Nephron progenitor cell (in vitro differentiated cells): ENCODE measurements at regions not wholly inside any gene's neighbourhood (a gene's known extent, or its start where the extent isn't known, plus 50 kb on each side); places are given as distances from the start of the nearest gene placed in this dataset.

Experiments used
- DNase-seq: peaks from one replicate; pipeline ENCODE4 v3.0.0; 2021
- H3K27ac Mint-ChIP-seq: 2 replicates; pipeline ENCODE4 v1.8.0; 2021; ENCODE audit warnings: mild to moderate bottlenecking, moderate library complexity, mixed read lengths
- H3K27me3 Mint-ChIP-seq: 2 replicates; pipeline ENCODE4 v1.8.0; 2021; ENCODE audit warnings: mild to moderate bottlenecking, low read depth, mixed read lengths; ENCODE audit not compliant: poor library complexity
- H3K36me3 Mint-ChIP-seq: 2 replicates; pipeline ENCODE4 v1.8.0; 2021; ENCODE audit warnings: low read depth, mixed read lengths
- H3K4me1 Mint-ChIP-seq: 2 replicates; pipeline ENCODE4 v1.8.0; 2021; ENCODE audit warnings: mixed read lengths
- H3K4me3 Mint-ChIP-seq: 2 replicates; pipeline ENCODE4 v1.8.0; 2021; ENCODE audit warnings: mild to moderate bottlenecking, moderate library complexity, mixed read lengths
- H3K9me3 Mint-ChIP-seq: 2 replicates; pipeline ENCODE4 v1.8.0; 2021; ENCODE audit warnings: mild to moderate bottlenecking, moderate library complexity, mixed read lengths
- TF ChIP-seq, protein P1 (sequence below): fragments of 200-600 bp; sonication (generic); IDR thresholded peaks from 2 replicates; pipeline ENCODE4 v1.5.0; 2021; ENCODE audit warnings: antibody characterized with exemption

GRCh38 chr15:25532269-25533140 lies 93.7 kb upstream of the UBE3A start:
- H3K27me3 Mint-ChIP-seq = peaks cover 19% of the 10 kb centered on the region
- no peak overlapping the region for H3K4me3 Mint-ChIP-seq
- TF ChIP-seq, protein P1, sequence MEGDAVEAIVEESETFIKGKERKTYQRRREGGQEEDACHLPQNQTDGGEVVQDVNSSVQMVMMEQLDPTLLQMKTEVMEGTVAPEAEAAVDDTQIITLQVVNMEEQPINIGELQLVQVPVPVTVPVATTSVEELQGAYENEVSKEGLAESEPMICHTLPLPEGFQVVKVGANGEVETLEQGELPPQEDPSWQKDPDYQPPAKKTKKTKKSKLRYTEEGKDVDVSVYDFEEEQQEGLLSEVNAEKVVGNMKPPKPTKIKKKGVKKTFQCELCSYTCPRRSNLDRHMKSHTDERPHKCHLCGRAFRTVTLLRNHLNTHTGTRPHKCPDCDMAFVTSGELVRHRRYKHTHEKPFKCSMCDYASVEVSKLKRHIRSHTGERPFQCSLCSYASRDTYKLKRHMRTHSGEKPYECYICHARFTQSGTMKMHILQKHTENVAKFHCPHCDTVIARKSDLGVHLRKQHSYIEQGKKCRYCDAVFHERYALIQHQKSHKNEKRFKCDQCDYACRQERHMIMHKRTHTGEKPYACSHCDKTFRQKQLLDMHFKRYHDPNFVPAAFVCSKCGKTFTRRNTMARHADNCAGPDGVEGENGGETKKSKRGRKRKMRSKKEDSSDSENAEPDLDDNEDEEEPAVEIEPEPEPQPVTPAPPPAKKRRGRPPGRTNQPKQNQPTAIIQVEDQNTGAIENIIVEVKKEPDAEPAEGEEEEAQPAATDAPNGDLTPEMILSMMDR = no peak
- H3K36me3 Mint-ChIP-seq = peaks cover 10% of the 10 kb centered on the region
- no peak overlapping the region for H3K27ac Mint-ChIP-seq
- no peak for DNase-seq
- no peaks in the 10 kb centered on the region for H3K4me1 Mint-ChIP-seq
- H3K9me3 Mint-ChIP-seq = peaks cover 28% of the 10 kb centered on the region

DNA sequence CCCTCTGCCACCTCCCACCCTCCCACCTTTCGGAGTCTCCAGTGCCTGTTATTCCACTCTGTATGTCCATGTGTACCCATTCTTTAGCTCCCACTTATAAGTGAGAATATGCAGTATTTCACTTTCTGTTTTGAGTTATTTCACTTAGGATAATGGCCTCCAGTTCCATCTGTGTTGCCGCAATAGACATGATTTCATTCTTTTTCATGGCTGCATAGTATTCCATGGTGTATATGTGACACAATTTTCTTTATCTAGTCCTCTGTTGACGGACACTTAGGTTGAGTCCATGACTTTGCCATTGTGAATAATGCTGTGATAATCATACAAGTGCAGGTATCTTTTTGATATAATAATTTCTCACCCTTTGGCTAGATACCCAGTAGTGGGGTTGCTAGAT lies 91.0 kb upstream of the UBE3A start:
- H3K4me1 Mint-ChIP-seq = no peaks in the 10 kb centered on the region
- no peak overlapping the region for H3K27ac Mint-ChIP-seq
- peaks cover 16% of the 10 kb centered on the region for H3K27me3 Mint-ChIP-seq
- TF ChIP-seq, protein P1 = no peak
- H3K36me3 Mint-ChIP-seq = peaks cover 5% of the 10 kb centered on the region
- peaks cover 29% of the 10 kb centered on the region for H3K9me3 Mint-ChIP-seq
- no peak overlapping the region for H3K4me3 Mint-ChIP-seq
- DNase-seq = no peak

DNA sequence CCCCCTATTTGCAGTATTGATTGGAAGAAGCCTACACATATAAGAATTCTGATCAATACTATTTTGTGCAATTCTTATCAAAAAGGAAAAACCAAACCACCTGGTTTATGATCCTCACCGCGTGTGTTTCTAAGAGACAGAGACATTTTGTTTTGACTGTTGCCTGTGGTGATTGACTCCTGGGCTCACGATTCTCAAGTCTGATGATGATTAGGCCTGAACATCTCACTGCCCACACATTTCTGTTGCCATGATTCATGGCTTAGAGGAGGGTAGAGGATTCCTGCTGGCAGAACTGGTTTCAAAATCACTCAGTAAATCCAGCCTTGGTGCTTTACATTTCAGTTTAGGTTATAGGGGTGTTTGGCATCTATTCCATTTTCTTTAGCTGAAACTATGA lies 88.3 kb upstream of the UBE3A start:
- no peak overlapping the region for H3K27ac Mint-ChIP-seq
- H3K4me3 Mint-ChIP-seq = no peak overlapping the region
- TF ChIP-seq, protein P1 = no peak
- H3K27me3 Mint-ChIP-seq = peaks cover 16% of the 10 kb centered on the region
- H3K36me3 Mint-ChIP-seq = peaks cover 5% of the 10 kb centered on the region
- no peak for DNase-seq
- H3K4me1 Mint-ChIP-seq = no peaks in the 10 kb centered on the region
- H3K9me3 Mint-ChIP-seq = peaks cover 51% of the 10 kb centered on the region

DNA sequence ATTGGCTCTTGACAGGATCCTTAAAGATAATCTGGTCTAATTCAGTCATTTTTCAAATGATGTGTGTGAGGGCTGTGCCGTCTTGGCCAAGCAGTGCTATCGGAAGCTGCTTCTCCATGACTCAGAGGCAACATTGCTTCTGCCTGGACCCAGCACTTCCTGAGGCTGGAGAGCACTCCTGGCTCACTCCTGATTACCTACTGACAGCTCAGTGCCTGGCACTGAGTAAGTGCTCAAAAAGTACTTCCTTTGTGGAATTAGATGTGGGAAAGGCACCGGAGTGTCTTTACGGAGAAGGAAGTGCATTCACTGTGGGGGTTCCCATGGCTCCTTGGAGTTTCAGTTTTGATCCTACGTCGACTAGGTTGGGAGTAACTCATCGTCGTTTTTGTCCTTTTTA lies 86.9 kb upstream of the UBE3A start:
- H3K36me3 Mint-ChIP-seq = peaks cover 5% of the 10 kb centered on the region
- DNase-seq = no peak
- TF ChIP-seq, protein P1 = no peak
- peaks cover 11% of the 10 kb centered on the region for H3K27me3 Mint-ChIP-seq
- H3K4me1 Mint-ChIP-seq = peaks cover 12% of the 10 kb centered on the region
- H3K9me3 Mint-ChIP-seq = peaks cover 54% of the 10 kb centered on the region
- no peak overlapping the region for H3K4me3 Mint-ChIP-seq
- no peak overlapping the region for H3K27ac Mint-ChIP-seq

- H3K4me1 Mint-ChIP-seq = no peaks in the 10 kb centered on the region
- TF ChIP-seq, protein P1 = no peak
These were observed 76.8 kb upstream of the UBE3A start for GRCh38 chr15:25515633-25516032.

GRCh38 chr15:25514522-25514921 lies 75.7 kb upstream of the UBE3A start:
- peaks cover 3% of the 10 kb centered on the region for H3K27me3 Mint-ChIP-seq
- H3K4me3 Mint-ChIP-seq = no peak overlapping the region
- H3K27ac Mint-ChIP-seq = no peak overlapping the region
- TF ChIP-seq, protein P1 = no peak
- peaks cover 3% of the 10 kb centered on the region for H3K9me3 Mint-ChIP-seq
- H3K36me3 Mint-ChIP-seq = peaks cover 5% of the 10 kb centered on the region
- H3K4me1 Mint-ChIP-seq = no peaks in the 10 kb centered on the region
- no peak for DNase-seq

More at GRCh38 chr15:25515633-25516032, 76.8 kb upstream of the UBE3A start:
- H3K9me3 Mint-ChIP-seq = peaks cover 3% of the 10 kb centered on the region
- H3K27ac Mint-ChIP-seq = no peak overlapping the region
- H3K27me3 Mint-ChIP-seq = peaks cover 3% of the 10 kb centered on the region
- DNase-seq = no peak
- no peak overlapping the region for H3K4me3 Mint-ChIP-seq
- peaks cover 5% of the 10 kb centered on the region for H3K36me3 Mint-ChIP-seq
